GM19035 (cell line): ENCODE measurements at regions not wholly inside any gene's neighbourhood (a gene's known extent, or its start where the extent isn't known, plus 50 kb on each side); places are given as distances from the start of the nearest gene placed in this dataset.

Experiments used
- ATAC-seq: cut with Tn5 transposase; IDR thresholded peaks from one replicate; pipeline ENCODE4 v1.9.1; 2021; ENCODE audit not compliant: unreplicated experiment

DNA sequence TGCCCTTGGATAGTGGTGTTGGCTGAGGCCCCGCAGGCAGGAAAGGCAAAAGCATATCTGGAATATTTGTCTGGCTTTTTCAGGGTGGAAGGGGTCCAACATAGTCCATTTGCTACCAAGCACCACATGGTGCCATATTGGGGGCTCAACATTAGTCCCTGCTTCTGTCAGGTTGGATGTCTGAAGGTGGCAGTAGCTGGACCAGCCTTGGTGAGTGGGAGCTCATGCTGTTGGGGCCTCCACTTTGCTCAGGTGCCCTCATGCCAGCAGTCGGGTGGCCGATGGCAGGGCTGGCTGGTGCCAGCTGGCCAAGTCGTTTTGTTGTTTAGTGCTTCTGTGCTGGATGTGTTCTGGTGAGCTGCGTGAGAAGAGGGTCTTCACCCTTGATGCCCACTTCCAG lies 135.3 kb downstream of the PAPOLA start:
- ATAC-seq, result no peak

DNA sequence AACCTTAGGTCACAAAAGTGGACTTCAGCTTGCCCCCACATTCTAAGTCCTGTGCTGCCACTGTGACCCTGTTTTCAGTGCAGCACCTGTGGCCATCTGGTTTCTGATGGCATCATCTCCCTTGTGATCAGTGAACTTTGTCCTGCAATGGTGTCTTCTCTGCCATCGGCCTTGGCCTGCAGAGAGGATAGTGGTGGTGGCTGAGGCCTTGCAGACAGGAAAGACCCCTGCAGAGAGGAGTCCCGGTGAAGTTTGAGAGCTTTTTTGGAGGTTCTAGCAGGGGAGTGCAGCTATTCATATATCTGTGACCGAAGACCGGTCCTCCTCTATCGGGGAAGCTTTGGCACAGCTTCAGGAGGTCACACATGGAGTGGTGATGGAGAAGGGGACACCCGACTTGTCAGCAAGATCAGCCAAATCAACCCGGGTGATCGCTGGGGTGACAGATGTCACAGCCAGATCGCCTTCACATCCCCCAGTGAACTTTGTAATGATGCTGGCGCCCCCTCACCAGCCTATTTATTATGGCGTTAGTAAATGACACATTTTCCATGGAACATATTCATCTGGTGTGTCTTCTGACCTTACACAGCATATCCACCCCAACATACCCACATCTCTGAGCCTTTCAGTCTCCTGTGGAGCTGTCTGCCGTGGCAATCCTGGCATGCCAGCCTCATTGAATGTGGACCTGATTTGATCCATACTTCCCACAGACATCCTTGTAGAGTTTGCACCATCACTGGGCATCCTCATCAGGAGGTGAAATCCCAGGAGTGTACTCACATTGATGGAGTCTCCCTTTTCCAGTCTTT lies 136.1 kb downstream of the PAPOLA start:
- ATAC-seq, result no peak

DNA sequence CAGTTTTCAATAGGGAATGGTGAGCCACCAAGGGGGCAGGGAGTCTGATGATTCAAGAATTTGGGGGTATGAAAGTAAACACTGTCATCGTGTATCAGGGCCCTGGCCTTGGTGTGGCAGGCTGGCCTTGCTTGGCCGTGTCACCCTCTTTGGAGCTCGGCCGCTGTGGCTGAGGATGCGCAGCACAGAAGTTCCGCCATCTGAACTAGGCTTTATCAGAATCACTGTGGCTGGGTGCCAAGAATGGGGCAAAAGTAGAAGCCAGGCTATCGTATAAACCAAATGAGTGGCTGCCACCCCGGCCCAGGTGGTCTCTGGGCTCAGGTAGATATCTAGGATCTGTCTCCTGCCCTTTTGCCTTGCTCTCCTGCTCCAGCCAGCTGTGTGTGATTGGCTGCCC lies 137.4 kb downstream of the PAPOLA start:
- ATAC-seq, result no peak

- ATAC-seq, result no peak
Measured at GRCh38 chr14:96648506-96649326, 146.5 kb downstream of the PAPOLA start.

DNA sequence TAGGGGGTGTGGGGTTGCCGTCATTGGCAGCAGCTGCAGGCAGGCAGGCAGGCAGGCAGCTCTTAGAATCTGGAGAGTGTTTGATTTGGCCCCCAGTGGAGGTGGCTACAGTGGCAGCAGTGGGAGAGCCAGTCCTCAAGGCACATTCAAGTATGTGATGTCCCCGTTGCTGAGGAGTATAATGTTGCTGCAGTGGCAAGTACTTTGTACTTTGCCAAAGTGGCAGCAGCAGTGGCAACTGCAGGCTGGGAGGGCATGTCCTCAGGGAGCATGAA lies 147.1 kb downstream of the PAPOLA start:
- ATAC-seq, result no peak

DNA sequence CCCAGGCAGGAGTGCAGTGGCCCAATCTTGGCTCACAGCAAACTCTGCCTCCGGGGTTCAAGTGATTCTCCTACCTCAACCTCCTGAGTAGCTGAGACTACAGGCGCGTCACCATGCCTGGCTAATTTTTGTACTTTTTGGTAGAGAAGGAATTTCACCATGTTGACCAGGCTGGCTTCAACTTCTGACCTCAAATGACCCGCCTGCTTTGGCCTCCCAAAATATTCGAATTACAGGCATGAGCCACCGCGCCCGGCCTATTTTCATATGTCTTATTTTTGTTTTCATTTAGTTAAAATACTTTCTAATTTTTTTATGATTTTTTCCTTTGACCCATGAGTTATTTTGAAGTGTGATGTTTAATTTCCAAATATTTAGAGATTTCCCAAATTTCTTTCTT lies 143.6 kb upstream of the VRK1 start:
- no peak for ATAC-seq

DNA sequence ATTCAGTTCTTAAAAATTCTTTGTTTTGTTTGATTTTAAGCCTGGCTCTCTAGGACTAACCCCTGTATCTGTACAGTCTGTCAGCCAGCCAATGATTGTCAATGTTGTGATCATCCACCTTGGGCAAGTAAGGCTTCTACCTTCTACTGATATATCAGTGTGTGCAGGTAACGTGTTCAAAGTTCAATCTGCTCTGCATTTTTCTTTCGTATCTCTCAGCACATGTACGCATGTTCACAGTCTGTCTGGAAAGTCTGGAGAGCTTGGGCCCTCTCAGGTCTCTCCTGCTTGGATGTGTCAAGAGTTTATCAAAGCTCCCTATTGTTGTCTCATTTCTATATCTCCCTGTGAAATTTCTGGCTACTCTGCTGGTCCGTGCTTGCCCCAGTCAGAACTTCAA lies 138.6 kb upstream of the VRK1 start:
- no peak for ATAC-seq

DNA sequence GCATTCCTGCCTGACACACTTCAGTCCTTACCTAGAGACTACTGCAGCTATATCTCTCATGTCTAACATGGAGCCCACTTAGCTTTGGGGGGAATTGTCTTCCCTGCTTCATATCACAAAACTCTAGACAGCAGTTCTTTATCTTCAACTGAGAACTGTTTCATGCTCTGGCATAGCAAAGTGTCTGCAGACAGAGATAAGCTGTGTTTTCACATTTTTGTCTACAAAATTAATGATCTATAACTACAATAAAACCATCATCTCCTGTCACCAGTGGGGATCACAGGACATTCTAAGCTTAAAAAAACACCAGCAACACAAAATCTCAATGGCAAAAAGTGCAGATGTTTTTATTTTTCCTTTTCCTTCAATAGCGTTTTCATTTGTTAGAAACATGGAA lies 137.1 kb upstream of the VRK1 start:
- no peak for ATAC-seq

DNA sequence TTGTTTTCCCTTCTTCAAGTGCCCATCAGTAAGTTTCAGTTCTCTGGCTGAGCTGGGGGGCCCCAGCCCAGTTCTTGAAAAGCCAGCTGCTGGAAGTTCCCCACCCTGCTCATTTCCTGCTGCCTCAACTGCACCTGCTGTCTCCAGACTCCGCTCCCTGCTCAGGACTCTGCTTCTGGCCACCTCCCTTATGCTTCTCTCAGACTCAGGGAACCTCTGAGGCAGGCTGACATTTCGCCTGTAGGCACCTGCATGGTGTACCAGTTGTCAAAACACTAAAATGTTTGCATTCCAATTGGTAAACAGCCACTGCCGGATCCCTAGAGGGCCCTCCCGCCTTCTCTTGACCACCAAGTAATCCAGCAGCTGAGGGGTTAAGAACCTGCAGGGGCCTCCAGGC lies 136.5 kb upstream of the VRK1 start:
- no peak for ATAC-seq

DNA sequence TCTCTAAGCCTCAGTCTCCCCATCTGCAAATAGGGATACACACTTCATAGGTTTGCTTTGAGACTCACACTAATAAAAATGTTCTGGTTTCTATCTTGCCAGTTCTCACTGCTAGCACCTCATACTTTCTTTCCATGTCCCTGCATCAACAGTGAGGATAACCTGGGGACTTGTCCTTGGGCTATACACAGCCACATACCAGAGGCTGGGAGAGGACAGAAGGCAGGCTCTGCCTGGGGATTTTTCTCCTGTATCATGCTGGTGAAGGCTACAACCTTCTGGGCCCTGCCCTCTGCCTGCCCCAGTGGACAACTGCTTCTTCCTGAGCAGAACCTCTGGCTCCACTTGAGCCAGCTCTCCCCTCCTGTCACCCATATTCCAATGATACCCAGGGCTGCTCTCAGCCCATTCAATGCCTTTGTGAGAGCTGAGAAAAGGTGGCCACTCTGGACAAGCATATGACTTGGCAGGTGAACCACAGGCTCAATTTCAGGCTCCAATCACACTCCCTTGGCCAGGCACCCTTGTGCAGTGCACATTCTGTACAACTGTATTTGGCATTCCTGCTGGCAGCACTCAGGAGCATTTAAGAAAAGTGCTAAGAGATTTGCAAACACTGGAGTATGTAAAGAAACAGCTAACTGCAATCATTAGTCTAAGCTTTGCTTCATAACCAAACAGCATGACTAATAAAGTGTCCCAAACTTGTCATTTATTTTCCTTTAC lies 135.8 kb upstream of the VRK1 start:
- no peak for ATAC-seq

DNA sequence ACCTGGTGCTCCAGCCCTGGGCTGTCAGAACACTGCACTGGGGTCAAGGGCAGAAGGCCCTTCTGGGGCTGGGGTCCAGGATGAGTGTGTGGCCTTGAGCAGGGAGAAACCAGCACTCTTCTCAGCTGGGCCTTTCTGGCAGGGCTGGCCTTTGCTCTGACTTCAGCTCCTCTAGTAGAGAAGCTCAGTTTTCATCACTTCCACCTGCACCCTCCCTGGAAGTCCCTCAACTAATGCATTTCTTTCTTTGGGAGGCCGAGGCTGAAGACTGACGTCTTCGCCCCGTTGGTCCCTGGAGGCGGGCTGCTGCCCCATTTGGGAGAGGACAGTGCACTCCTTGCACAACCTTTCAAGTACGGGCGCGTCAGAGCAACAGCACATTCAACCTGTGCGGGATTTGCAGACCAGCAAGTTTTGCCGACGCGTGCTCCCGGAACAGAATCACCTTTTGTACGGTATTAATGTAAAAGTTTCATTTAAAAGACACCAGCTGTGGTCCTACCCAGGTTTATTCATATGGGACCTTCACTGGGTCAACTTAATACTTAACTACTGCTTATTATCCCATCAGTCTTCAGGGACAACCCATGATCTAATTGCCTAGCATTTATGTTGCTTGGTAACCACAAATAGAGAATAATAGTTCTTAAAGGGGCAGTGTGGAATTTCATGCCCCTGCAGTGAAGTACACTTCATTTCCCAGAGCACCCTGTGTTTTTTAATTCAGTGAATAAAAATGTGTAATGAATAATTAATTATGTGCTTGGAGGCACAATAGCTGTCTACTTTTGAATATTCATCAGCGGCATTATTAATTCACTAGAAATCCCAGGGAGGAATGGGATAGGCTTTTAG lies 134.8 kb upstream of the VRK1 start:
- ATAC-seq, result no peak

GRCh38 chr14:96663076-96663475 lies 134.1 kb upstream of the VRK1 start:
- no peak for ATAC-seq

DNA sequence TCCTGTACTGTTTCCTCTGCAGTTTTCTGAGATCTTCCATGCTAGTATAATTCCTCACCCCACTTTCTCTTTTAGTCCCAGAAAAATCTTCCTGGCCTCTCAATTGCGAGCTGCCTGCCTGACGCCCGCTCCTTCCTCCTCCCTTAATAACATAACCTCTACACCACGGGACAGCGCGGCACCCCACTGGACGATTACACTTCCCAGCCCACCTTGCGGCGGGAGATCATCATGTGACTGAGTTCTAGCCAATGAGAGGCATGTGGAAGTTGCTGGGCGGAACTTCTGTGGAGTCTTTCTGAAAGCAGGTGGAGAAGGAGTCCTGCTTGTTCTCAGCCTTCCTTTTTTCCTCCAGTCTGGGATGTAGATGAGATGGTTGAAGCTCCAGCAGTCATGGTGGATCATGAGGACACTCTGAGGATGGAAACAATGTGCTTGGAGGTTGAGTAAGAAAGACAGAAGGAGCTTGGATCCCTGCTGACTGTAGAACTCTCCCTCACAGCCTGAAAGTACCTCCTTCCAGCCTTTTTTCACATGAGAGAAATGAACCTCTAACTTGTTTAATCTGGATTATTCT lies 133.6 kb upstream of the VRK1 start:
- ATAC-seq, result no peak

DNA sequence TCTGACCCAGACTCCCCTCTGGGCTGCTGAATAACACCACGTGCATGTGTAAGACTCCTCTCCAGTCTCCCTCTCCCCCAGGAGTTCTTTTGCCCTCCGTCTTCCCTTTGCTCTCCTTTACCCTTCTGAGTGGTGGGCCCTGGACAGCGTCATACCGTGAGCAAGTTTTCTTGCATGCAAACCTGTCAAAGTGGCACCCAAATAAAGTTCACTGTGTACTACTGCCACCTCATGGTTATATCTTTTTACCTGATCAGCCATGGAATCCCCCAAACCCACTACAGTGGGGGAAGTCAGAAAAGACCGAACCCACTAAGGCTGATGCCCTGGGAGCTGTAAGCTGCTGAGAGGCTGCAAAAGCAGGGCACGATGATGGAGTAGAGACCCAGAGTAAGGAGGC lies 131.1 kb upstream of the VRK1 start:
- ATAC-seq, result no peak

- ATAC-seq, result no peak
Measured at GRCh38 chr14:96670391-96670790, 126.8 kb upstream of the VRK1 start.

GRCh38 chr14:96671218-96671617 lies 126.0 kb upstream of the VRK1 start:
- no peak for ATAC-seq

DNA sequence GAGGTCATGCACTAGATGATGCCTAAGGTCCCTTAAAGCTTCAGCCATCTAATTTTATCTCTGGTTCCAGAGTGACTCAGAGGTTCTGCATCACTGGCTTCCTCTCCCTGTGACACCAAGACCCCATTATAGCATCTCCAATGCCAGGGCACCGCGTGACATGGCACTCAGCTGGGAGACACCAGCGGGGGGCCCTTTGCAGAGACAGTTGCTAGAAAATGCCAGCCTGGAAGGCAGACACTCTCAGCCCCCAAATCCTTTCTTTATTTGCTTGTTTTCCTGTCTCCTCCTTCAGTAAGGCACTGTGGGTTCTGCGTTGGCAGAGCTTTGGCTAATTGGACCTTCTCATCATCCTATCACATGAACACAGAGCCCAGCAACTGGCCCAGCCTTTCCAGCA lies 123.5 kb upstream of the VRK1 start:
- no peak for ATAC-seq

- ATAC-seq, result no peak
Measured at GRCh38 chr14:96674121-96674520, 123.1 kb upstream of the VRK1 start.

- ATAC-seq, result no peak
Measured at GRCh38 chr14:96676166-96676565, 121.0 kb upstream of the VRK1 start.

DNA sequence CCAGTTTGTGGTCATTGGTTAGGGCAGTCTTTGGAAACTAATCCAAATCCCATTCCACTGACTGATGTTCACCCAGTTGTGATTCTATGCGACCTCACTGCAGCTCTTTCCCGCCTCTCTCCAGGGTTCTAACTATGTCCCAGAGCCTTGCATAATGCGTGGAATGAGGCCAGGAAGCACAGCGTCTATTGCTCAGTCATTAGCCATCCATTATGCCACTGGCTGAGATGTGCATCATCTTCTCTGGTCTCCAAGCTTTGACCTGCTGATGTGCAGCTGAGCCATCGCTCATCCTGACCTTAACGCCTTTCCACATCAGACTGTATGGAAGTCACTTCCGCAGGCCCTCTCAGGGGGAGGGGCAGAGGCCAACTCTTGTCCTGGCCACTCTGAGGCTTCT lies 115.4 kb upstream of the VRK1 start:
- ATAC-seq, result no peak

- no peak for ATAC-seq
Measured at GRCh38 chr14:96682401-96682800, 114.8 kb upstream of the VRK1 start.
